GM20431 (cell line): ENCODE measurements at regions not wholly inside any gene's neighbourhood (a gene's known extent, or its start where the extent isn't known, plus 50 kb on each side); places are given as distances from the start of the nearest gene placed in this dataset.

Experiments used
- in situ Hi-C: fragments of 300-500 bp; cut with MseI, MboI; formaldehyde crosslinking; loops from one replicate; pipeline ENCODE4 v1.15.0; 2020; ENCODE audit warnings: low sequenced_read_pairs; ENCODE audit not compliant: unreplicated experiment

DNA sequence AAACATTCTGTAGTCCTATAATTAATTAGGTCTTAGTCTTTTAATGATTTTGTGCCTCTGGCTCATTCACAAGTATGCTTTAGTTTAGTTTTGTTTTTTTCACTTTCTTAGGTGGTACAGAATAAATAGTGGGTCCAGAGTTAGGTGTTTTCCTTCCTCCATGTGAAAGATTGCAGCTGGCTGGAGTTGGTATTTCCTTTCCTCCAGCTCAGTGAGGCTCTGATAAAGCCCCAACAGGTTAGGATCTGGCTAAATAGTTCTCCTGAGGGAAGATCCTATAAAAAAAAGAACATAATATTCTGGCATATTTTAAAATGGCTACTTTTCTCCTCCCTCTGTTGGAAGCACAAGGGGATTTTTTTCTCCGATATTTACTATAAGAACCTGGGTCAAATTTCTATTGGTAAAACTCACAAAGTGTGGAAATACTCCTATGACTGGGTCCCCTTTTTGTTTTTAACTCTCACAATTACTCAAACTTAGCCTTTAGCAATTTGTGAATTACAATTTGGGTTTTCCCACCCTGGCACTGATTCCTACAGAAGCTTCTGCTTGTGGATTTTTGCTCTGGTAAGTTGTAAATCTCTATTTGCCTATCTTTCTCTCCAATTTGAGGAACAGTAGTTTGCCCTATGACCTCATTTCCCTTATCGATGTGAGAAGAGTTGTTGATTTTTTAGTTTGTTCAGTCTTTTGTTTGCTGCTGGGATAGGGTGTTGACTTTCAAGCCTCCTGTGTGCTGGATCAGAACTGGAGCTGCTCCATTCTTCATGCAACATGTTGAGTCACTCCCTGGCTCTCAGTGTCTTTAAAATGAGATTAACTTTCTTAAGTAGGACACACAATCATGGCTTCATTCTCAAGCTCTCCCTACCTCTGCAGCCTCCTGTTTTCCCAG, 500.9 kb downstream of the RNF144A start:
- in situ Hi-C loops: no loop called here

DNA sequence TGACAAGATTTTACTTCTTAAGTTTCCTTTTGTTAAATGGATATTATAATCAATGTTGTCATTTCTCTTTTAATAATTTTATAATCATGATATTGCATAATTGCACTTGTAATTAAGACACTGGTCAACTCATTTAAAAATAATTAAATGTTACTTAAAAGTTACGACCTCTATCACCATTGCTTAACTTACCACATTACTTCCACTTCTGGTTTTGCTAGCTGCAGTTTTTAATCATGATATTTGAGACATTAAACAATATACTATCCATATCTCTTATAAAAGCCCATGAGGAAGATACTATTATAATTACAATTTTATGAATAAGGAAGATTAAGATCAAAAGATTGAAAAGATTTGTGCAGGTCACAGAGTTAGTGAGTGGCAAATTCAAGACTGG, 502.0 kb downstream of the RNF144A start:
- in situ Hi-C loops: no loop called here

DNA sequence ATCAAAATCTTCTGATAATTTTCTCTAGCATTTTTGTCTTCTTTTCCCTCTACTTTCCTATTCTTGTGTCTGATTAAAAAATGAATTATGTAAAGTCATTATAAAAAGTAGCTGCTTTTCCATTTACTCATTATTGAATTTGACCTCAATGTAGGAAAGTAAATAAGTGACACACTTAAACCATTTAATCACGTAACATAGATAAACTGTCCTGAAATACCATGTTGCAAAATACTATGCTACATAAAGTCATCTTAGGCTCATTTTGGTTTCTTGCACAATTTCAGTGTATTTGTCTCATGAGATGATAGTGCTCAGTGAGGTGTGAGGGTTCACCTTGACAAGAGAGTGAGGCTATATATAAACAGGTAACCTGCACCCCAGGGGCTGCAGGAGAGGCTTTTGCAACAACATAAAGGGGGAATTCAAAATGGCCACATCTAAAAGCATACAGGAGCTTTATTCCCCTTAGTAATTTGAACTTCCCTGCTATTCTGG, 502.7 kb downstream of the RNF144A start:
- in situ Hi-C loops: no loop called here

DNA sequence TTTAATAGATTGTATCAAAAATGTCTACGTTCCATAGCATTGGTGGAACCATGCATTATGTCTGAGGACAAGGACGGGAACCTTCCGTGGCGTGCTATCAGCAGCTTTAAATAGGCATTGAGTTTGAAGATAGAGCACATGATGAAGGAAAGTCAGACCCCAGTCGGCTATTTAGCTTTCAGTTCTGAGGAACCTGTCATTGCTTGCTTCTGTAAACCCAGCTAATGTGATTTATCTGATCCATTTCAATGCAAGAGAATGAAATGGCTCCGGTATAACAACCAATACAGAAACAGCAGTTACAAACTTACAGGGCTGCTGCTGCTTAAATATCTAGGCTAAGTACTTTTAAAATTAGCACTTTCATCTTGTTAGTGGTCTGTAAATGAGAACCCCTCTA, 503.3 kb downstream of the RNF144A start:
- in situ Hi-C loops: no loop called here

DNA sequence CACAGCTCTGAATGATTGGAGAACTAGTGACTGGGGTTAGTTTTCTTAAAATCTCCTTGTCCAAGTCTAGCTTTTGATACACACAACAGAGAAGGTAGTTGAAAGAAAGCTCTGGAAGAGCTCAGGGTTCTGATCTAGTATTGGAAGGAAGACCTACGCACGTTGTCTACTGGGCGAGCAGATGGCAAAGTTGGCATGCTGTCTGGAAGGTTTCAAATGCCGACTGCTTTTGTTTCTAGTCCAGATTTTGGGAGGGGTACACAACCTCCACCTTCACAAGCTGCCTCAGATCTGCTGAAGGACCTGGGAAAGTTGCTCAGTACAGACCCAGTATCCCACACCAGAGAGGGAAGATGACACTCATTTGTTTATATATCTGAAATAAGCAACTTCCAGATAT, 507.3 kb downstream of the RNF144A start:
- in situ Hi-C loops: no loop called here

DNA sequence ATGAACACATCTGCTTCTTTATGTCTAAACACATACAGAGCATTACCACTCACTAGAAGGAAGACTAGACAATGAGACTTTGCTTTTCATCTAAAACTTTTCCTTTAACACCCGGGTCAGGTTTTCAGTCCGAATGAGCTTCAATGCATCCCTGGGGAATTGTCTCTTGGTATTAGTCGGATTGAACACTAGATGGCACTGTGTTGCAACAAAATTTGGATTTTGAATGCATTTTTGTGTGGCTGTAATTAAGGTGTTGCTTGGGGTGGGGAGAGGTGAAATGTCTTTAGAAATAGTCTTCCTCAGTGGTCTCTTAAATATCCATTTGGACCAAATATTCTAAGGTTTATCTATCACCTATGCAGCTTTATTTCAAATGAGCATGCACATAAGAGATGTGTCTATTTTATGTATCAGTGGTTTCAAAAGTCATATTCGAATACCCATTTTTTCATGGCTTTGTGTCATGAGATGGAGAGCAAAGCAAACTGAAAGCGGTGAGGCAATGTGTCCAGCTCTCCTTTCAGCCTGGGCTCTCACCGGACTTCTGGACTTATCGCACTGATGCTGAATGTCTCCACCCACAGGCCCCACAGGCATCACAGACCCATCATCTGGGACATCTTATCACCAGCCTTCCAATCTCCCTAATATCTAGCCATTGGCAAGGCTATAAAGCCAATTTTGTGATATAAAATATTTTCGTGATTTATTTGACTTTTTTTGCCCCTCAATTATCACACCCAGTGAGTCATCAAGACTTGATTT, 510.3 kb downstream of the RNF144A start:
- in situ Hi-C loops: loop anchor here (25.0 kb wide), 1 partner anchor 1260 kb away; the partner anchor contains the start of gene ID2

DNA sequence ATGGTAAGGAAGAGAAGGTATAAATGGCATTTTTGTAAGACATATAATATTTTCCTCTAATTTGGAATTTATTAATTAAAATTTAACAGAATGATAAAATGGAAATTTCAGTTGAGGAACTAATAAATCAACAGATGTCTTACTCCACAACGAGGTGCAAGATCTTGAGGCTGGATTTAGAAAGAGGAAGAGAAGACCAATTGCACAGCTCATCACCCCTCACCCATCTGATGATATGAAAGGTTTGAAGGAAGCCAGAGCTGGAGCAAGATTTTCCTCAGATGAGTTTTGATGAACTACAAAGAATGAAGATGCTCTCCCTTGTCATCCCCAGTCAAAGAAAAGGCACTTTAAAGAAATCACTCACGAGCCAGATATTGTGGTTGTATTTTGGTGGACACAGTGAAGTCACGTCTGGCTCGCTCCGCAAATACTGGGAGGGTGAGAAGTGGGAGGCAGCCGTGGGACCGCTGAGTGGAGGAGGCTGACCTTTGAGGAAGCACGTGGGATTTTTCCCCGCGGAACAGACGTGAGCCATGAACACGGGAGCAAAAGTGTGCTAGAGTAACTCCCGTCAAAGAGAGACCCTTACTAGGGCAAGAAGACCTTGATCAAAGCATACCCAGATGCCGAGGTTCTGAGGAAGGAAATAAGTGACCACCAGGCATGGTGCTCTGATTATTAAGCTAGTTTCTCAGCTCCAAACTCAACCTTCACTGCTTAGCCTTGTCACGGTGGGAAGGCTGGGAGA, 511.4 kb downstream of the RNF144A start:
- in situ Hi-C loops: loop anchor here (25.0 kb wide), 1 partner anchor 1259 kb away; the partner anchor contains the start of gene ID2

DNA sequence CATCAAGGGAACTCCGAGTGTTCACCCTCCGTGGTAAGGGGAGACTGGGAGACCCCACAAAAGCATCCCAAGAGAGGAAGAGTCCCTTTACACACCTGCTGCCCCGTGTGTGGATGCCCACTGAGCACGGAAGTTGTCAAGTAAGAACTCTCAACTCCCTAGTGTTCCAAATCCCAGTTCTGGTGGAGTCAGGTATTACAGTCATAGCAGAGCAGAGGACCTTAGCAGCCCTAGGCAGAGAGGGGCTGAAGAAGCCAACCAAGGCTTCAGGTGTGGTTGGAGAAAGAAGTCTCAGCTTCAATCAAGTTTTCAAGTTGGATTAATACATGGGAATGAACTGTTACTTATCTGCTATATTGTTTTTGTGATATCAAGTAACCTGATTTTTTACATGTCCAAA, 512.5 kb downstream of the RNF144A start:
- in situ Hi-C loops: loop anchor here (25.0 kb wide), 1 partner anchor 1258 kb away; the partner anchor contains the start of gene ID2

DNA sequence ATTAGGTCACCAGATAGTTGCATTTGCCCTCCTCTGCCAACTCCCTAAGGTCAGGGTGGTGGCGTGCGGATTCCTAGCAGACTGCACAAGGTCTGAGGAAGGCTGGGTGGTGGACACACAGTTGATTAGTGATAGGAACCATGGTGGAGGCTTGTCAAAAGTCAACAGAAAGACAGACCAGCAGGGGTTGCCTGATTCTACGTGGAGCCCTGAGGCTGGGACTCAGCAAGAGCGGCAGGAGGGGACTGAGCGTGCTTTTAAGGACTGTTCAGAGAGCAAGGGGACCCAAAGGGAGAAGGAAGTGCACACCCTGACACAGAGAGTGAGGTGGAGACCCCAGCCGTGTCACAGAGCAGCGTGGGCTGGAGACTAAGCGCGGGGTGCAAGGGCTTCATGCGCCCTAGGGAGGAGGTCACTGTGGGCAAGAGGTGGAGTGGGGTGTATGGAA, 513.2 kb downstream of the RNF144A start:
- in situ Hi-C loops: loop anchor here (25.0 kb wide), 1 partner anchor 1257 kb away; the partner anchor contains the start of gene ID2

DNA sequence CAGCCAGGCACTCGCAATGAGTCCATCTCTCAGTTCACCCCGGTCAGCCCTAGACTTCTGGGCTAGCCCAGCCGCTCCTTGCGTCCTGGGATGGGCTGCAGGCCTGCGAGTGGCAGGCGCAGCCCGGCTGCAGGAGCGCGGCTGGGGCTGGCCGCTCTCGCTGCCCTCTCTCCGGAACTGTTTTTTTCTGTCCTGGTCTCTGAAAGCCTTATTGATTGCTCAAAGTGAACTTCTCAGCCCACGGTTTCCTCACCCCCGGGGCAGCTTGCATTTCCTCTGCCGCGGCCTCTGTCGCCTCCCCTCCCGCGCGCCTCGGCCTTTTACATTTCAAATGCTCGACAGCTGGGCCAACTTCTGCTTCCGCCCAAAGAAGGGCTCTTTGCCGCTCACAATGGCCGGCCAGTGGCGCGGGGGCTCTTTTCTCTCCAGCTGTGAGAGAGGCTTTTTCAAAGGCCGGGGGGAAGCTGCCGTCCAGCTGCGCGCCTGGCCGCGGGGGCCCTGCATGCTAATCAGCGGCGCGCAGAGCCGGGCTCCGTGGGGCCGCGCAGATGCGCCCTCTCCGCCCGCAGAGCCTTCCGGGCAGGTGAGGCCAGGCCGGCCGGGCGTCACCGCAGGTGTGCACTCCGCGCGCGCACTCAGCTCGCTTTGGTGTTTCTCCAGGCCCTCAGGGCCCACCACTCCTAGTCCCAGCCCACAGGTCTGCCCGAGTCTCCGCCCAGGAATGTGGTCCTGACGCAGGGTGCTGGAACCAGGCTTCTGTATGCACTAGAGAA, 513.8 kb downstream of the RNF144A start:
- in situ Hi-C loops: loop anchor here (25.0 kb wide), 1 partner anchor 1256 kb away; the partner anchor contains the start of gene ID2

DNA sequence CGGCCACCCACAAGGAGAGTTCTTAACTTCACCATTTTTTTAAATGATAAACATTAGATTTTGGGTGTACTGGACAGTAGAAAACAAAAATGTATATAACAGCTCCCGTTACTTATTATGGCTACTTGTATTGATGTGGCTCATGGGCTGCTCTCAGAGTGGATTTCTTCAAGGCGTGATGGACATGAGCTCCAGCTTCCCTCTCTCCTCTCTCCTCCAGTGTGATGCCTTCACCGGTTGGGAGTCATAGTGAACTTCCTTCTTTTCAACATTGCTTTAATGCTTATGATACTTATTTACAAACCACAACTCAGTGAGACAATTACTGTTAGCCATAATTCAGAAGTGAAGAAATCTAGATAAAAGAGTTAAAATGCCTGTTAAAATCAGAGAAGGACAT, 515.2 kb downstream of the RNF144A start:
- in situ Hi-C loops: loop anchor here (25.0 kb wide), 1 partner anchor 1255 kb away; the partner anchor contains the start of gene ID2

DNA sequence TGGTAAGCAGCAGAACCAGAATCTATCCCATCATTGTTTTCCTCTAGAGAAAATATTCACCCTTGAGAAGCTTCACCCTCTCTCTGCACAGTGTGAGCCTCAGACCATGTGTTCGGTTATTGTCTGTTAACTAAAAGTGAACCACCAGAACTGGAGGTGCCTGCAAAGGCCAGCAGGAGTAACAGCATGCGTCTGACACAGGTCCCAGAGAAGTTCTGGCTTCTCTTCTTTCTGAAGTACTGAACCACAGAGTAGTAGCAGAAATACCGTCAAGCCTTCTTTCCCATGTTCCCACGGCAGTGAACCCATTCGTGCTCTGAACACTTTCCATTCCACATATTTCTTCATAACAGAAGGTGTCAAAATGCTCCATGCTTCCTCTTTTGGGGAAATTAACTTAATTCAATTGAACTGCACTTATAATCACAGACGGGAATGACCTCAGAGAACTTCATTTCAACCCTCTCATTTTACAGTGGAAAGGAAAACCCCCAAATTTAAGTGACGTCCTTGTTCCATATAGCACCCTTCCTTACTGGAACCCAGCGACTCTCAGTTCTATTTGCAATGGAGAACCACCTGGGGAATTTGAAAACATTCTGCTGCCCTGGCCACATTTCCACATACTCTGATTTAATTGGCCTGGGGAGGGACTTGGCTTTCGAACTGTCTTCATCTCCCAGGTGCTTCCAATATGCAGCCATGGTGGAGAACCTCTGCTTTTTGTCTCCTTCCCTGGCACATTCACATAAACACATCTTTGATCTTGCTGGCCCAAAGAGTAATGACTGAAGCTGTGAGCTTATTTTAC, 519.1 kb downstream of the RNF144A start:
- in situ Hi-C loops: loop anchor here (25.0 kb wide), 1 partner anchor 1251 kb away; the partner anchor contains the start of gene ID2

DNA sequence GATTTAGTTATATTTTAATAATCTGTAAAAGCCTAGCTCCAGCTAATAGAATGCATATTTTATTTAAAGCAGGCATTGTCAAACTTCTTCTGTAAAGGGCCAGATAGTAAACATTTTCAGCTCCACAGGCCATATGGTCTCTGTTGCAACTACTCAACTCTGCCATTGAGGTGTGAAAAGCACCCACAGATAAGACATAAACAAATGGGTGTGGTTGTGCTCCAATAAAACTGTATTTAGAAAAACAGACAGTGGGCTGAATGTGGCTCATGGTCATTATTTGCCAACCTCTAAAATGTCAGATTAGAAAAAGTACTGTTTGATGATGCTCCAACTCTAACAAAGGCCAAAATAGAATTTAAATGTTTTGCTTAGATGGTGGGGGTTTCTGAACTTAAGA, 519.9 kb downstream of the RNF144A start:
- in situ Hi-C loops: loop anchor here (25.0 kb wide), 1 partner anchor 1250 kb away; the partner anchor contains the start of gene ID2

DNA sequence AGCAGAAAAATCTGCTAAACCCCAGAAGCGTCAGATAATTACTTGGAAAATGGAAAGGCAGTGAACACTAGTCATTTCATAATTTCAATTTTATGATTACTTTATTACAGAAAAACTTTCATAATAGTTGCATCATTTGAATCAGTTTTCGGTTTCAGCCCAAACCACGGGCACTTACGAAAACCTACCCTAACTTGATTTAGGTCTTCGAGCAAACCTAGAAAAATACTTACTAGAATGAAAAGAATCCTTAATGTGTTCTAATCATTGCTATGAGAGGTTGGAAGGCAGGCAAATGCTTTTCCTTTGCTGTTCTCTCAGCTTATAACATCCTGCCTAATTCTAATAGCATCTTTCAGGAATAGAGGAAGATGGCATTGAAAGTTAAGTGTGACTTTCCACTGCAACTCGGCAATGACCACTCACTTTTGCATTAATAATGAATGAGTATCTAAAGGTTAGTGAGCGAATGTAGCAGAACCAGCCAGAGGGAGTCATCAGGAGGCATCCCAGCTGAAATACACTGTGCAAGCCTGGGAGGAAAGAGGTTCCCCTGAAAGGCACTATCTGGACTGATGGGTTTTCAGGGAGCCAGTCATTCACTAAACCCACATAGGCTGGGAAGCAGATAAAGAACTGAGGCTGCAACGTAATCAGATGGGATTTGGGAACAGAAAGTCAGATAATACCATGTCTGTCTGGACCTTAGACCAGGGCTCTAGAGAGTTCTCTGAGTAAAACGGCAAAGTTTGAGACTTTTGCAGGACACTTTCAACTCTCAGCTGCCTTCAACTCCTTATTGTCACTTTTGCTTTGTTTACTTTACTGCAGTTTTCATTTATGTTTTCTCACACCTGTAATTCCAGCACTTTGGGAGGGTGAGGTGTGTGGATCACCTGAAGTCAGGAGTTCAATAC, 520.8 kb downstream of the RNF144A start:
- in situ Hi-C loops: loop anchor here (25.0 kb wide), 1 partner anchor 1249 kb away; the partner anchor contains the start of gene ID2

DNA sequence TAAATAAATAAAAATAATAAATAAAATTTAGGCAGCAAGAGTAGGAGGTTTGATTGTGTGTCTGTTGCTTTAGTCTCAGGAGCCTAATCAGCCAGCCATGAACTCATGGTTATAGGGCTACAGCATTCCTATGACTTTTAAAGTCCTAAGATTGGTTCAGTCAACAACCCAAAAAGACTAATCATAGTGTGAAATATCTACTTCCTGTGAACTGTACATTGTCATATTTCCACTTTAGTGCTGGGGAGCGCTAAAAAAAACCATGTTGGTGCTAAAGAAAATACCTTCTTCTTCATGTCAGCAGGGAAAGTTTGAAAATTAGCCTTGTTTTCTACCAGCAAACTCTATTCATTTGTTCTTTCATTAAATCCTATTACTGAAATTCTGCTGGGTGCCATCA, 521.6 kb downstream of the RNF144A start:
- in situ Hi-C loops: loop anchor here (25.0 kb wide), 1 partner anchor 1248 kb away; the partner anchor contains the start of gene ID2

DNA sequence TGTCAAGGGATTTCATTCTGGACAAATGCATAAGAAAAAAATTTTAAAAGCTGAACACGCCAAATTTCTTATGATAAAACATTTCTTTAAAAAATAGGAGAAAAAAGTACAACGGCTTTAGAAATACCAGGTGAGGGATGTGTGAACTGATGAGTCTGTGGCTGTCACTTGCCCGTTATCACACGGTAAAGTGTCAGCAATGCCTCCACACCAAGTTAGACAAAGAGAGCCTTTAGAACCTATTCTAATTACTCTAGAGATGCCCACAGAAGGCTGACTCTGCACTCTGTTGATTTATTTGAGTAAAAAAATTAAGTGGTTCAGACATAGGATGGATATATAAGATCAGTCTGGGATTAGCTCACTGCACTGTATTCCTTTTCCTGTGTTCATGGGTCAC, 523.8 kb downstream of the RNF144A start:
- in situ Hi-C loops: loop anchor here (25.0 kb wide), 1 partner anchor 1246 kb away; the partner anchor contains the start of gene ID2

DNA sequence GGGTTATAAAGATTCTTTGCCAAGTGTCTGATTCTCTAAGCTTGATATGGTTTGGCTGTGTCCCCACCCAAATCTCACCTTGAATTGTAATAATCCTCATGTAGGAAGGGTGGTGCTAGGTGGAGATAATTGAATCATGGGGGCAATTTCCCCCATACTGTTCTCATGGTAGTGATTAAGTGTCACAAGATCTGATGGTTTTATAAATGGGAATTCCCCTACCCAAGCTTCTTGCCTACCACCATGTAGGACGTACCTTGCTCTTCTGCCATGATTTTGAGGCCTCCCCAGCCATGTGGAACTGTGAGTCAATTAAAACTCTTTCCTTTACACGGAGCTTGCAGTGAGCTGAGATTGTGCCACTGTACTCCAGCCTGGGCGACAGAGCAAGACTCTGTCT, 524.6 kb downstream of the RNF144A start:
- in situ Hi-C loops: loop anchor here (25.0 kb wide), 1 partner anchor 1245 kb away; the partner anchor contains the start of gene ID2
